Esophagus squamous epithelium (tissue), 4 donors: ENCODE measurements at regions not wholly inside any gene's neighbourhood (a gene's known extent, or its start where the extent isn't known, plus 50 kb on each side); places are given as distances from the start of the nearest gene placed in this dataset.

Experiments
- POLR2A ChIP-seq, 4 donors: fragments of 450-650 bp; IDR thresholded peaks; one replicate each; pipeline ENCODE4 v1.6.1; 2017; ENCODE audit warnings: antibody characterized with exemption in 4 of 4, mild to moderate bottlenecking in 4 of 4, moderate library complexity in 3 of 4
- TF ChIP-seq, protein P1 (sequence below), 6 experiments: fragments of 450-650 bp in 4 of 6; fragments of 200-600 bp in 2 of 6; sonication (generic) in 2 of 6; IDR thresholded peaks; one replicate each; pipeline ENCODE4 v1.5.1; 2016 to 2019; ENCODE audit warnings: antibody characterized with exemption in 6 of 6, mild to moderate bottlenecking in 4 of 6, moderate library complexity in 4 of 6

DNA sequence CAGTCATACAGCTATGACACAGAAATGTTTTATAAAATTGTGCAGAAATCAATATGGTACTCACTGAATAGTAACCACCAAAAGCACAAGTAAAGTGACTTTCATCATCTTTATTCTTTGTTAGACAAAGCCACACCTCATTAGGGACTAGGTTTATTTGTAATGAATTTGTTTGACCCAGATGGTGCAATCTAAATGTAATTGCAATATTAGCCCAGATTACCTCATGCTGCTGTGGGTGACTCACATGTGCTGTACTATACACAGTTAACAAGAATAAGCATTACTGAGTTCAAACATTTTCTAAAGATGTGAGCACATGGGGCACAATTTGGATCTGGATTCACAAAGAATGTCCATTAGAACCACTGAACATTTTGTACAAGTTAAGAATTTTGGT, 759.3 kb upstream of the TYRP1 start:
- TF ChIP-seq, protein P1, sequence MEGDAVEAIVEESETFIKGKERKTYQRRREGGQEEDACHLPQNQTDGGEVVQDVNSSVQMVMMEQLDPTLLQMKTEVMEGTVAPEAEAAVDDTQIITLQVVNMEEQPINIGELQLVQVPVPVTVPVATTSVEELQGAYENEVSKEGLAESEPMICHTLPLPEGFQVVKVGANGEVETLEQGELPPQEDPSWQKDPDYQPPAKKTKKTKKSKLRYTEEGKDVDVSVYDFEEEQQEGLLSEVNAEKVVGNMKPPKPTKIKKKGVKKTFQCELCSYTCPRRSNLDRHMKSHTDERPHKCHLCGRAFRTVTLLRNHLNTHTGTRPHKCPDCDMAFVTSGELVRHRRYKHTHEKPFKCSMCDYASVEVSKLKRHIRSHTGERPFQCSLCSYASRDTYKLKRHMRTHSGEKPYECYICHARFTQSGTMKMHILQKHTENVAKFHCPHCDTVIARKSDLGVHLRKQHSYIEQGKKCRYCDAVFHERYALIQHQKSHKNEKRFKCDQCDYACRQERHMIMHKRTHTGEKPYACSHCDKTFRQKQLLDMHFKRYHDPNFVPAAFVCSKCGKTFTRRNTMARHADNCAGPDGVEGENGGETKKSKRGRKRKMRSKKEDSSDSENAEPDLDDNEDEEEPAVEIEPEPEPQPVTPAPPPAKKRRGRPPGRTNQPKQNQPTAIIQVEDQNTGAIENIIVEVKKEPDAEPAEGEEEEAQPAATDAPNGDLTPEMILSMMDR (IDR thresholded peaks at IDR 0.05): no peak
- no peak for TF ChIP-seq POLR2A (IDR thresholded peaks at IDR 0.05)
